K562 (cell line): ENCODE measurements at regions not wholly inside any gene's neighbourhood (a gene's known extent, or its start where the extent isn't known, plus 50 kb on each side); places are given as distances from the start of the nearest gene placed in this dataset.

Experiments
- BRF2 ChIP-seq: IDR thresholded peaks from 3 replicates; pipeline ENCODE4 v1.6.1; 2011; ENCODE audit warnings: borderline replicate concordance, mild to moderate bottlenecking; ENCODE audit not compliant: insufficient read length, insufficient read depth
- CTCF ChIP-seq, 3 experiments: IDR thresholded peaks in 2 of 3; conservative IDR thresholded peaks in 1 of 3; 2 replicates each; pipeline ENCODE4 v1.5.1; 2011 to 2012; ENCODE audit warnings: low read length in 3 of 3, mild to moderate bottlenecking in 3 of 3, control low read depth in 2 of 3, improper control_type of control experiment in 1 of 3, inconsistent platforms in 1 of 3, low read depth in 1 of 3, mixed read lengths in 1 of 3, moderate library complexity in 1 of 3; ENCODE audit not compliant: insufficient read depth in 2 of 3
- ETV6 ChIP-seq, 3 experiments: fragments of 150-350 bp in 1 of 3; sonication (generic) in 1 of 3; formaldehyde crosslinking in 1 of 3; IDR thresholded peaks; 2 replicates each; pipeline versions ENCODE4 v1.6.1 to v1.8.0; 2014 to 2022; ENCODE audit warnings: borderline replicate concordance in 2 of 3, low read depth in 2 of 3, antibody characterized with exemption in 1 of 3, low read length in 1 of 3, mild to moderate bottlenecking in 1 of 3, missing genetic modification reagents in 1 of 3
- GABPB1 ChIP-seq: sonication (generic); formaldehyde crosslinking; IDR thresholded peaks from 2 replicates; pipeline ENCODE4 v1.8.0; 2022; ENCODE audit warnings: mild to moderate bottlenecking, missing genetic modification reagents
- MAX ChIP-seq: sonication (generic); formaldehyde crosslinking; IDR thresholded peaks from 2 replicates; pipeline ENCODE4 v1.9.0; 2022; ENCODE audit warnings: mild to moderate bottlenecking, missing genetic modification reagents
- MTA3 ChIP-seq: fragments of 450-650 bp; formaldehyde crosslinking; IDR thresholded peaks from 2 replicates; pipeline ENCODE4 v1.6.1; 2017; ENCODE audit warnings: mild to moderate bottlenecking, borderline replicate concordance
- MYC ChIP-seq, 2 experiments: fragments of 250-450 bp in 1 of 2; sonication (Bioruptor Pico) in 1 of 2; IDR thresholded peaks; 2 replicates each; pipeline versions ENCODE4 v1.5.1 to v1.6.1; 2012 to 2021; ENCODE audit warnings: low read depth in 2 of 2, borderline replicate concordance in 1 of 2, improper control_type of control experiment in 1 of 2, low read length in 1 of 2, mild to moderate bottlenecking in 1 of 2, moderate library complexity in 1 of 2
- PKNOX1 ChIP-seq: fragments of 450-650 bp; IDR thresholded peaks from 2 replicates; pipeline ENCODE4 v1.6.1; 2016
- PREB ChIP-seq: sonication (generic); formaldehyde crosslinking; IDR thresholded peaks from 2 replicates; pipeline ENCODE4 v1.8.1; 2023; ENCODE audit warnings: mild to moderate bottlenecking, missing genetic modification reagents
- SMC3 ChIP-seq: conservative IDR thresholded peaks from 2 replicates; pipeline ENCODE4 v1.6.1; 2011; ENCODE audit warnings: low read depth, low read length, improper control_type of control experiment; ENCODE audit not compliant: insufficient read depth
- TEAD2 ChIP-seq: fragments of 450-650 bp; IDR thresholded peaks from 2 replicates; pipeline ENCODE4 v1.6.1; 2016; ENCODE audit warnings: missing genetic modification characterization, control low read depth, missing compliant biosample characterization
- ZZZ3 ChIP-seq: fragments of 450-650 bp; IDR thresholded peaks from 2 replicates; pipeline ENCODE4 v1.6.1; 2016; ENCODE audit warnings: antibody characterized with exemption, mild to moderate bottlenecking, moderate library complexity

GRCh38 chr13:87207280-87208003 is 463.7 kb upstream of the SLITRK5 start:
- TF ChIP-seq MYC (IDR thresholded peaks at IDR 0.05; ENCODE audit: low read depth, low read length): no peak
- TF ChIP-seq MYC (CRISPR knock-in tag; IDR thresholded peaks at IDR 0.05; ENCODE audit: borderline replicate concordance, low read depth): no peak
- TF ChIP-seq BRF2: no peak
- no peak for TF ChIP-seq TEAD2
- no peak for TF ChIP-seq MAX
- TF ChIP-seq PKNOX1: no peak
- no peak for TF ChIP-seq PREB
- TF ChIP-seq CTCF (IDR thresholded peaks at IDR 0.05 in 2 of 3, conservative IDR thresholded peaks at IDR 0.05 in 1 of 3; ENCODE audit: insufficient read depth in 2 of 3, low read depth in 1 of 3, low read length in 3 of 3): no peak
- TF ChIP-seq ETV6 (IDR thresholded peaks at IDR 0.05; ENCODE audit: borderline replicate concordance in 1 of 2, low read depth in 2 of 2, low read length in 1 of 2): no peak
- no peak for TF ChIP-seq ETV6 (CRISPR knock-in tag; IDR thresholded peaks at IDR 0.05; ENCODE audit: borderline replicate concordance)
- TF ChIP-seq SMC3: no peak
- no peak for TF ChIP-seq GABPB1 (CRISPR knock-in tag)
- no peak for TF ChIP-seq MTA3
- TF ChIP-seq ZZZ3: no peak
